ENCODE measurements at regions not wholly inside any gene's neighbourhood (a gene's known extent, or its start where the extent isn't known, plus 50 kb on each side); places are given as distances from the start of the nearest gene placed in this dataset.

GRCh38 chr6:3619201-3619600, 132.3 kb downstream of the PXDC1 start:
- TF ChIP-seq JUND (IDR thresholded peaks at IDR 0.05) = no peak
- no peak for TF ChIP-seq SMC3 (IDR thresholded peaks at IDR 0.05; ENCODE audit: low read depth, low read length)
- TF ChIP-seq CTCF (IDR thresholded peaks at IDR 0.05) = no peak
- TF ChIP-seq RCOR1 (IDR thresholded peaks at IDR 0.05; ENCODE audit: low read length) = no peak
- no peak for TF ChIP-seq RXRA (IDR thresholded peaks at IDR 0.05; ENCODE audit: borderline replicate concordance, low read depth)
- no peak for TF ChIP-seq TAF1 (IDR thresholded peaks at IDR 0.05; ENCODE audit: borderline replicate concordance, low read depth, low read length)
- TF ChIP-seq CHD2 (IDR thresholded peaks at IDR 0.05; ENCODE audit: low read length, partially characterized antibody) = no peak
- no peak for TF ChIP-seq POLR2AphosphoS5 (IDR thresholded peaks at IDR 0.05; ENCODE audit: low read depth, low read length)
- no peak for TF ChIP-seq EP300 (IDR thresholded peaks at IDR 0.05; ENCODE audit: borderline replicate concordance in 1 of 2, low read depth in 1 of 2, low read length in 1 of 2)

All from SK-N-SH (cell line).